ENCODE measurements at regions not wholly inside any gene's neighbourhood (a gene's known extent, or its start where the extent isn't known, plus 50 kb on each side); places are given as distances from the start of the nearest gene placed in this dataset.

- TF ChIP-seq, protein P1, sequence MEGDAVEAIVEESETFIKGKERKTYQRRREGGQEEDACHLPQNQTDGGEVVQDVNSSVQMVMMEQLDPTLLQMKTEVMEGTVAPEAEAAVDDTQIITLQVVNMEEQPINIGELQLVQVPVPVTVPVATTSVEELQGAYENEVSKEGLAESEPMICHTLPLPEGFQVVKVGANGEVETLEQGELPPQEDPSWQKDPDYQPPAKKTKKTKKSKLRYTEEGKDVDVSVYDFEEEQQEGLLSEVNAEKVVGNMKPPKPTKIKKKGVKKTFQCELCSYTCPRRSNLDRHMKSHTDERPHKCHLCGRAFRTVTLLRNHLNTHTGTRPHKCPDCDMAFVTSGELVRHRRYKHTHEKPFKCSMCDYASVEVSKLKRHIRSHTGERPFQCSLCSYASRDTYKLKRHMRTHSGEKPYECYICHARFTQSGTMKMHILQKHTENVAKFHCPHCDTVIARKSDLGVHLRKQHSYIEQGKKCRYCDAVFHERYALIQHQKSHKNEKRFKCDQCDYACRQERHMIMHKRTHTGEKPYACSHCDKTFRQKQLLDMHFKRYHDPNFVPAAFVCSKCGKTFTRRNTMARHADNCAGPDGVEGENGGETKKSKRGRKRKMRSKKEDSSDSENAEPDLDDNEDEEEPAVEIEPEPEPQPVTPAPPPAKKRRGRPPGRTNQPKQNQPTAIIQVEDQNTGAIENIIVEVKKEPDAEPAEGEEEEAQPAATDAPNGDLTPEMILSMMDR (IDR thresholded peaks at IDR 0.05): no peak
- TF ChIP-seq POLR2A (IDR thresholded peaks at IDR 0.05): no peak
Measured at GRCh38 chr6:156113631-156114030, 658.0 kb upstream of the NOX3 start.
